IMR-90 (cell line): ENCODE measurements at regions not wholly inside any gene's neighbourhood (a gene's known extent, or its start where the extent isn't known, plus 50 kb on each side); places are given as distances from the start of the nearest gene placed in this dataset.

Experiments
- ATAC-seq: fragments of 200-7000 bp; cut with Tn5 transposase; 2 replicates; pipeline ENCODE4 v1.9.1; 2020; ENCODE audit warnings: low read depth, mild to moderate bottlenecking, moderate library complexity
- BruUV-seq: library from RNA; stranded (reverse); fragments of 400-500 nt; replicated peaks from 2 replicates; lab custom pipeline; 2021; lab: Mats Ljungman, UMichigan
- CTCF ChIA-PET: fragments of 300-600 bp; formaldehyde crosslinking; extraction: SDS; loops from one replicate; lab custom pipeline; 2021; ENCODE audit warnings: antibody characterized with exemption; lab: Yijun Ruan, JAX
- POLR2A ChIA-PET: fragments of 300-600 bp; sonication (Branson Sonifier 250); formaldehyde crosslinking; loops from one replicate; lab custom pipeline; 2022; ENCODE audit warnings: antibody characterized with exemption; ENCODE audit not compliant: unreplicated experiment; lab: Charles Lee
- DNase-seq: peaks from one replicate; pipeline ENCODE4 v3.0.0; 2013
- H2AFZ ChIP-seq: replicated peaks from 2 replicates; pipeline ENCODE3; 2013; ENCODE audit warnings: low read length, mild to moderate bottlenecking; ENCODE audit not compliant: poor library complexity
- H2AK5ac ChIP-seq: 2 replicates; pipeline ENCODE4 v1.6.1; 2013; ENCODE audit warnings: low read depth, low read length, inconsistent platforms
- H2AK9ac ChIP-seq: replicated peaks from 2 replicates; pipeline ENCODE3; 2013; ENCODE audit warnings: mild to moderate bottlenecking, low read depth, low read length, moderate library complexity; ENCODE audit not compliant: poor library complexity
- H2BK120ac ChIP-seq: 2 replicates; pipeline ENCODE4 v1.6.1; 2013; ENCODE audit warnings: low read depth, low read length, inconsistent platforms
- H2BK15ac ChIP-seq: 3 replicates; pipeline ENCODE4 v1.6.1; 2013; ENCODE audit warnings: low read depth, low read length, inconsistent platforms
- H2BK20ac ChIP-seq: 2 replicates; pipeline ENCODE4 v1.6.1; 2013; ENCODE audit warnings: low read depth, mild to moderate bottlenecking, inconsistent platforms, low read length, moderate library complexity
- H2BK5ac ChIP-seq: 2 replicates; pipeline ENCODE4 v1.6.1; 2013; ENCODE audit warnings: mild to moderate bottlenecking, low read depth, low read length, inconsistent platforms; ENCODE audit not compliant: poor library complexity, severe bottlenecking
- H3K14ac ChIP-seq: replicated peaks from 2 replicates; pipeline ENCODE4 v1.6.1; 2013; ENCODE audit warnings: low read depth, low read length, inconsistent platforms
- H3K18ac ChIP-seq: 2 replicates; pipeline ENCODE4 v1.6.1; 2013; ENCODE audit warnings: low read depth, low read length, control low read depth
- H3K23ac ChIP-seq: 2 replicates; pipeline ENCODE4 v1.6.1; 2013; ENCODE audit warnings: low read depth, low read length, inconsistent platforms
- H3K27ac ChIP-seq: 2 replicates; pipeline ENCODE4 v1.5.1; 2013; ENCODE audit warnings: mild to moderate bottlenecking, control low read depth, low read length; ENCODE audit not compliant: insufficient read depth
- H3K27me3 ChIP-seq: 2 replicates; pipeline ENCODE4 v1.6.1; 2013; ENCODE audit warnings: low read length; ENCODE audit not compliant: control insufficient read depth, insufficient read depth
- H3K36me3 ChIP-seq: 2 replicates; pipeline ENCODE4 v1.6.1; 2013; ENCODE audit warnings: low read length, mixed read lengths; ENCODE audit not compliant: control insufficient read depth, insufficient read depth
- H3K4ac ChIP-seq: 2 replicates; pipeline ENCODE4 v1.6.1; 2013; ENCODE audit warnings: low read depth, low read length, inconsistent platforms
- H3K4me1 ChIP-seq: 2 replicates; pipeline ENCODE4 v1.6.1; 2013; ENCODE audit warnings: low read length, mixed read lengths; ENCODE audit not compliant: control insufficient read depth, insufficient read depth
- H3K4me2 ChIP-seq: 2 replicates; pipeline ENCODE4 v1.6.1; 2013; ENCODE audit warnings: low read depth, mild to moderate bottlenecking, control low read depth, low read length, moderate library complexity
- H3K4me3 ChIP-seq: 2 replicates; pipeline ENCODE4 v1.5.1; 2013; ENCODE audit warnings: low read depth, mild to moderate bottlenecking, control low read depth, low read length, moderate library complexity; ENCODE audit not compliant: insufficient read depth
- H3K56ac ChIP-seq: 2 replicates; pipeline ENCODE4 v1.6.1; 2013; ENCODE audit warnings: low read length, inconsistent platforms; ENCODE audit not compliant: insufficient read depth; ENCODE audit errors: extremely low read depth
- H3K79me1 ChIP-seq, 2 experiments: 2 replicates each; pipeline ENCODE4 v1.6.1; 2013; ENCODE audit warnings: low read length in 2 of 2, inconsistent platforms in 1 of 2, low read depth in 1 of 2
- H3K9ac ChIP-seq: 2 replicates; pipeline ENCODE4 v1.6.1; 2013; ENCODE audit warnings: low read depth, low read length, control low read depth
- H3K9me1 ChIP-seq: 2 replicates; pipeline ENCODE4 v1.6.1; 2013; ENCODE audit warnings: low read length, inconsistent platforms; ENCODE audit not compliant: insufficient read depth
- H3K9me3 ChIP-seq: 2 replicates; pipeline ENCODE4 v1.6.1; 2013; ENCODE audit warnings: low read length; ENCODE audit not compliant: control insufficient read depth, insufficient read depth
- H4K20me1 ChIP-seq: 2 replicates; pipeline ENCODE4 v1.6.1; 2013; ENCODE audit warnings: low read length, inconsistent platforms; ENCODE audit not compliant: insufficient read depth
- H4K5ac ChIP-seq: 2 replicates; pipeline ENCODE4 v1.6.1; 2013; ENCODE audit warnings: mild to moderate bottlenecking, low read depth, low read length, control low read depth
- H4K8ac ChIP-seq, 2 experiments: 2 replicates each; pipeline ENCODE4 v1.6.1; 2013; ENCODE audit warnings: low read depth in 2 of 2, low read length in 2 of 2, control low read depth in 1 of 2, inconsistent platforms in 1 of 2
- H4K91ac ChIP-seq: 2 replicates; pipeline ENCODE4 v1.6.1; 2013; ENCODE audit warnings: low read depth, low read length, inconsistent platforms; ENCODE audit not compliant: insufficient read depth
- BHLHE40 ChIP-seq: fragments of 150-350 bp; IDR thresholded peaks from 2 replicates; pipeline ENCODE4 v1.6.1; 2016; ENCODE audit warnings: mild to moderate bottlenecking, low read depth, low read length
- CEBPB ChIP-seq: IDR thresholded peaks from 2 replicates; pipeline ENCODE4 v1.6.1; 2012; ENCODE audit warnings: low read depth, low read length, improper control_type of control experiment
- CHD1 ChIP-seq: IDR thresholded peaks from 2 replicates; pipeline ENCODE4 v1.6.1; 2012; ENCODE audit warnings: low read depth, low read length, improper control_type of control experiment
- CTCF ChIP-seq: conservative IDR thresholded peaks from 2 replicates; pipeline ENCODE4 v1.5.1; 2012; ENCODE audit warnings: mild to moderate bottlenecking, low read depth, low read length, improper control_type of control experiment
- ELK1 ChIP-seq: fragments of 150-350 bp; IDR thresholded peaks from 2 replicates; pipeline ENCODE4 v1.6.1; 2016; ENCODE audit warnings: low read depth, mild to moderate bottlenecking, low read length, moderate library complexity, borderline replicate concordance
- MAFK ChIP-seq: IDR thresholded peaks from 2 replicates; pipeline ENCODE4 v1.6.1; 2012; ENCODE audit warnings: low read depth, low read length, improper control_type of control experiment
- MAZ ChIP-seq: IDR thresholded peaks from 2 replicates; pipeline ENCODE4 v1.6.1; 2012; ENCODE audit warnings: low read depth, mild to moderate bottlenecking, low read length, improper control_type of control experiment, moderate library complexity, borderline replicate concordance
- MXI1 ChIP-seq: IDR thresholded peaks from 2 replicates; pipeline ENCODE4 v1.6.1; 2012; ENCODE audit warnings: low read depth, mild to moderate bottlenecking, low read length, moderate library complexity, borderline replicate concordance
- NFE2L2 ChIP-seq: fragments of 150-350 bp; IDR thresholded peaks from 2 replicates; pipeline ENCODE4 v1.6.1; 2016; ENCODE audit warnings: low read depth, mild to moderate bottlenecking, low read length
- POLR2A ChIP-seq: IDR thresholded peaks from 2 replicates; pipeline ENCODE4 v1.6.1; 2012; ENCODE audit warnings: mild to moderate bottlenecking, low read depth, low read length
- RAD21 ChIP-seq: IDR thresholded peaks from 2 replicates; pipeline ENCODE4 v1.6.1; 2012; ENCODE audit warnings: low read length, improper control_type of control experiment
- RCOR1 ChIP-seq: IDR thresholded peaks from 2 replicates; pipeline ENCODE4 v1.6.1; 2012; ENCODE audit warnings: mild to moderate bottlenecking, low read length, improper control_type of control experiment; ENCODE audit not compliant: insufficient replicate concordance
- RFX5 ChIP-seq: IDR thresholded peaks from 2 replicates; pipeline ENCODE4 v1.8.0; 2012; ENCODE audit warnings: low read depth, mild to moderate bottlenecking, low read length, moderate library complexity
- SMC3 ChIP-seq: fragments of 150-350 bp; IDR thresholded peaks from 2 replicates; pipeline ENCODE4 v1.6.1; 2016; ENCODE audit warnings: low read depth, mild to moderate bottlenecking, antibody characterized with exemption, low read length, moderate library complexity
- USF2 ChIP-seq: fragments of 150-350 bp; IDR thresholded peaks from 2 replicates; pipeline ENCODE4 v1.6.1; 2017; ENCODE audit warnings: mild to moderate bottlenecking, antibody characterized with exemption, low read length, low read depth
- WGBS, 2 experiments: methylation state at CpG; one replicate each; pipeline versions ENCODE4 v1.1.5 to v1.1.7; 2013; ENCODE audit warnings: missing lambda C conversion rate in 2 of 2; ENCODE audit not compliant: insufficient read length in 1 of 2; ENCODE audit errors: extremely low coverage in 2 of 2; 5-methylcytosine and 5-hydroxymethylcytosine counted together
- dilution Hi-C: fragments of 300-500 bp; cut with HindIII; formaldehyde crosslinking; loops from one replicate; pipeline ENCODE4 v1.14.3; 2018; ENCODE audit warnings: low sequenced_read_pairs; ENCODE audit not compliant: unreplicated experiment
- in situ Hi-C: fragments of 300-500 bp; cut with MboI; formaldehyde crosslinking; loops from 3 replicates; pipeline ENCODE4 v1.14.3; 2019; ENCODE audit warnings: low sequenced_read_pairs, inconsistent platforms, mixed read lengths
- intact Hi-C: fragments of 100-400 bp; cut with micrococcal nuclease; formaldehyde crosslinking; loops from 2 replicates; pipeline ENCODE4 v1.10.0; 2022

GRCh38 chr2:118325321-118325955, 237.2 kb downstream of the INSIG2 start:
- Histone ChIP-seq H3K4ac (no peak overlapping the region), H3K27ac (no peak overlapping the region), H3K9me3 (no peaks in the 10 kb centered on the region), H3K4me3 (no peak overlapping the region), H4K20me1 (no peaks in the 10 kb centered on the region), H4K91ac (no peak overlapping the region), H2AFZ (no peak overlapping the region), H3K9ac (no peak overlapping the region), H3K23ac (no peak overlapping the region), H2AK5ac (no peak overlapping the region), H3K14ac (no peak overlapping the region), H2BK120ac (no peak overlapping the region), H3K18ac (no peak overlapping the region), H3K4me1 (no peaks in the 10 kb centered on the region), H2BK5ac (no peak overlapping the region), H2BK15ac (no peak overlapping the region), H3K4me2 (no peak overlapping the region), H2AK9ac (no peak overlapping the region), H3K9me1 (no peaks in the 10 kb centered on the region), H4K8ac (no peak overlapping the region), H2BK20ac (no peak overlapping the region), H3K79me1 (no peaks in the 10 kb centered on the region), H3K36me3 (no peaks in the 10 kb centered on the region), H3K27me3 (no peaks in the 10 kb centered on the region; the same call in 1 of the 2 replicates), H4K5ac (no peak overlapping the region), H3K56ac (no peak overlapping the region)
- dilution Hi-C loops (no loop called here), intact Hi-C loops (no loop called here), in situ Hi-C loops (no loop called here)
- POLR2A ChIA-PET = no interaction called here
- WGBS, 2 experiments = no CpG with 5 or more reads among the region's 6 CpGs
- BruUV-seq = no TSS peak
- ATAC-seq (no peak), DNase-seq (no peak)
- CTCF ChIA-PET = no interaction called here
- TF ChIP-seq ELK1 = no peak
- no peak for TF ChIP-seq CTCF
- no peak for TF ChIP-seq CHD1
- no peak for TF ChIP-seq SMC3
- no peak for TF ChIP-seq RCOR1
- no peak for TF ChIP-seq POLR2A
- TF ChIP-seq NFE2L2 = no peak
- TF ChIP-seq MAFK = no peak
- no peak for TF ChIP-seq MAZ
- TF ChIP-seq MXI1 = no peak
- TF ChIP-seq USF2 = no peak
- TF ChIP-seq CEBPB = no peak
- TF ChIP-seq RAD21 = no peak
- TF ChIP-seq RFX5 = no peak
- TF ChIP-seq BHLHE40 = no peak
